GM12875 (cell line): ENCODE measurements at regions not wholly inside any gene's neighbourhood (a gene's known extent, or its start where the extent isn't known, plus 50 kb on each side); places are given as distances from the start of the nearest gene placed in this dataset.
"Not testable (repeated sequence)": the region's sequence is repeated elsewhere in the genome, so short reads cannot be mapped to it uniquely, and the experiment has no call there.

Source experiments
- H3K4me3 ChIP-seq: one replicate; pipeline ENCODE4 v1.5.1; 2011; ENCODE audit warnings: low read depth, low read length, control low read depth
- CTCF ChIP-seq: IDR thresholded peaks from 2 replicates; pipeline ENCODE4 v1.5.1; 2011; ENCODE audit warnings: low read depth, mild to moderate bottlenecking, control low read depth, inconsistent platforms, low read length, moderate library complexity, borderline replicate concordance; ENCODE audit not compliant: insufficient read depth

GRCh38 chr6:141846639-141847038 is 286.1 kb upstream of the GJE1 start:
- no peak overlapping the region for H3K4me3 ChIP-seq
- no peak for TF ChIP-seq CTCF

- no peak for TF ChIP-seq CTCF
- H3K4me3 ChIP-seq, result no peak overlapping the region
Measured at GRCh38 chr6:141843178-141843834, 289.4 kb upstream of the GJE1 start.

GRCh38 chr6:141833001-141833655 is 299.6 kb upstream of the GJE1 start:
- H3K4me3 ChIP-seq, result no peak overlapping the region
- TF ChIP-seq CTCF, result no peak

- TF ChIP-seq CTCF, result no peak
- H3K4me3 ChIP-seq, result no peak overlapping the region
Measured at GRCh38 chr6:141830530-141830929, 302.2 kb upstream of the GJE1 start.

- TF ChIP-seq CTCF, result no peak
- no peak overlapping the region for H3K4me3 ChIP-seq
Measured at GRCh38 chr6:141829566-141830360, 303.0 kb upstream of the GJE1 start.

GRCh38 chr6:141824350-141824749 is 308.4 kb upstream of the GJE1 start:
- TF ChIP-seq CTCF, result no peak
- H3K4me3 ChIP-seq, result no peak overlapping the region

- not testable (repeated sequence) for H3K4me3 ChIP-seq
Measured at GRCh38 chr6:141815039-141815438, 317.7 kb upstream of the GJE1 start.
